MCF 10A (cell line): ENCODE measurements at regions not wholly inside any gene's neighbourhood (a gene's known extent, or its start where the extent isn't known, plus 50 kb on each side); places are given as distances from the start of the nearest gene placed in this dataset.

Experiments
- BruUV-seq: library from RNA; stranded (reverse); fragments of 400-500 nt; replicated peaks from 2 replicates; lab custom pipeline; 2021; lab: Mats Ljungman, UMichigan
- CTCF ChIA-PET: fragments of 300-600 bp; sonication (Branson Sonifier 250); formaldehyde crosslinking; extraction: SDS; loops from one replicate; lab custom pipeline; 2021; ENCODE audit warnings: antibody characterized with exemption, inconsistent platforms; lab: Yijun Ruan, JAX
- POLR2A ChIA-PET: fragments of 300-600, 350-650 bp; sonication (Branson Sonifier 250); formaldehyde crosslinking; extraction: SDS; loops from one replicate; lab custom pipeline; 2020; ENCODE audit warnings: antibody characterized with exemption, inconsistent platforms; lab: Yijun Ruan, JAX
- DNase-seq: peaks from one replicate; pipeline ENCODE4 v3.0.0-alpha.2; 2018; ENCODE audit not compliant: unreplicated experiment
- H3K27ac Mint-ChIP-seq: one replicate; pipeline ENCODE4 v1.8.0; 2022; ENCODE audit warnings: mild to moderate bottlenecking, low read depth, mixed read lengths; ENCODE audit not compliant: unreplicated experiment
- H3K27me3 Mint-ChIP-seq: one replicate; pipeline ENCODE4 v1.8.0; 2022; ENCODE audit warnings: mixed read lengths; ENCODE audit not compliant: insufficient read depth, unreplicated experiment
- H3K36me3 Mint-ChIP-seq: one replicate; pipeline ENCODE4 v1.8.0; 2022; ENCODE audit warnings: mild to moderate bottlenecking, moderate library complexity, mixed read lengths; ENCODE audit not compliant: insufficient read depth, unreplicated experiment
- H3K4me1 Mint-ChIP-seq: one replicate; pipeline ENCODE4 v1.8.0; 2022; ENCODE audit warnings: mixed read lengths; ENCODE audit not compliant: insufficient read depth, unreplicated experiment
- H3K4me3 Mint-ChIP-seq: one replicate; pipeline ENCODE4 v1.8.0; 2022; ENCODE audit warnings: mild to moderate bottlenecking, moderate library complexity, mixed read lengths; ENCODE audit not compliant: unreplicated experiment
- H3K9me3 Mint-ChIP-seq: one replicate; pipeline ENCODE4 v1.8.0; 2022; ENCODE audit warnings: mixed read lengths; ENCODE audit not compliant: unreplicated experiment
- intact Hi-C: fragments of 100-400 bp; cut with micrococcal nuclease; formaldehyde crosslinking; loops from 2 replicates; pipeline ENCODE4 v1.14.1; 2022
- TF ChIP-seq, protein P1 (sequence below): fragments of 200-600 bp; IDR thresholded peaks from one replicate; pipeline ENCODE4 v1.8.0; 2022; ENCODE audit warnings: antibody characterized with exemption, mild to moderate bottlenecking; ENCODE audit not compliant: unreplicated experiment

GRCh38 chr13:106028911-106029310, 506.6 kb downstream of the EFNB2 start:
- Mint-ChIP-seq H3K27me3 (no peaks in the 10 kb centered on the region), H3K4me3 (no peak overlapping the region), H3K4me1 (no peaks in the 10 kb centered on the region), H3K36me3 (no peaks in the 10 kb centered on the region), H3K27ac (no peak overlapping the region), H3K9me3 (no peaks in the 10 kb centered on the region)
- CTCF ChIA-PET = no interaction called here
- POLR2A ChIA-PET = no interaction called here
- DNase-seq = no peak
- no TSS peak for BruUV-seq
- intact Hi-C loops = no loop called here
- TF ChIP-seq, protein P1, sequence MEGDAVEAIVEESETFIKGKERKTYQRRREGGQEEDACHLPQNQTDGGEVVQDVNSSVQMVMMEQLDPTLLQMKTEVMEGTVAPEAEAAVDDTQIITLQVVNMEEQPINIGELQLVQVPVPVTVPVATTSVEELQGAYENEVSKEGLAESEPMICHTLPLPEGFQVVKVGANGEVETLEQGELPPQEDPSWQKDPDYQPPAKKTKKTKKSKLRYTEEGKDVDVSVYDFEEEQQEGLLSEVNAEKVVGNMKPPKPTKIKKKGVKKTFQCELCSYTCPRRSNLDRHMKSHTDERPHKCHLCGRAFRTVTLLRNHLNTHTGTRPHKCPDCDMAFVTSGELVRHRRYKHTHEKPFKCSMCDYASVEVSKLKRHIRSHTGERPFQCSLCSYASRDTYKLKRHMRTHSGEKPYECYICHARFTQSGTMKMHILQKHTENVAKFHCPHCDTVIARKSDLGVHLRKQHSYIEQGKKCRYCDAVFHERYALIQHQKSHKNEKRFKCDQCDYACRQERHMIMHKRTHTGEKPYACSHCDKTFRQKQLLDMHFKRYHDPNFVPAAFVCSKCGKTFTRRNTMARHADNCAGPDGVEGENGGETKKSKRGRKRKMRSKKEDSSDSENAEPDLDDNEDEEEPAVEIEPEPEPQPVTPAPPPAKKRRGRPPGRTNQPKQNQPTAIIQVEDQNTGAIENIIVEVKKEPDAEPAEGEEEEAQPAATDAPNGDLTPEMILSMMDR = no peak

DNA sequence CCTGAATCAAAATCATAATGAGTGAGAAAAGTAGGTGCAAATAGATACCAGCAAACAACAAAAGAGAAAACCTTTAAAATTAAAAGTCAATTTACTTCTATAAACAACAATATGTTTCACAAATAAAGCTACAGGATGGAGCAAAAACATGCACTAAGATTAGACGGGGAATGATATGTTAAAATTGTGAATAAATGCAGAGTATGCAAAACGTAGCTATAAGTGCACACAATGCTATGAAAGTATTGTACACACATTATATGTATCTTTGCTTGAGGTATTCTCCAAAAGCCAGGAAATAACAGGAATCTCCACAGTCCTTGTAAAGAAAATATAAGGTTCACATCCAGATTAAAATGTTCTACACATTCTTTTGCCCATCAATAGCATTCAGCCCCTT, 523.9 kb downstream of the EFNB2 start:
- Mint-ChIP-seq H3K9me3 (peaks cover 7% of the 10 kb centered on the region), H3K4me3 (no peak overlapping the region), H3K27me3 (no peaks in the 10 kb centered on the region), H3K27ac (no peak overlapping the region), H3K36me3 (no peaks in the 10 kb centered on the region), H3K4me1 (no peaks in the 10 kb centered on the region)
- ChIA-PET POLR2A (interaction anchor here (0.7 to 0.9 kb wide), 2 partner anchors 10 to 25 kb away, joined by 3 read pairs; no protein-coding TSS in a partner anchor), CTCF (no interaction called here)
- BruUV-seq = no TSS peak
- intact Hi-C loops = no loop called here
- no peak for DNase-seq
- TF ChIP-seq, protein P1 = no peak

- intact Hi-C loops = no loop called here
- Mint-ChIP-seq H3K4me3 (no peak overlapping the region), H3K9me3 (peaks cover 7% of the 10 kb centered on the region), H3K4me1 (no peaks in the 10 kb centered on the region), H3K36me3 (no peaks in the 10 kb centered on the region), H3K27me3 (no peaks in the 10 kb centered on the region), H3K27ac (no peak overlapping the region)
- TF ChIP-seq, protein P1 = no peak
- DNase-seq = no peak
- BruUV-seq = no TSS peak
- ChIA-PET POLR2A (interaction anchor here (0.7 to 0.9 kb wide), 2 partner anchors 10 to 25 kb away, joined by 3 read pairs; no protein-coding TSS in a partner anchor), CTCF (no interaction called here)
Observed at GRCh38 chr13:106010836-106011235, 524.6 kb downstream of the EFNB2 start.

DNA sequence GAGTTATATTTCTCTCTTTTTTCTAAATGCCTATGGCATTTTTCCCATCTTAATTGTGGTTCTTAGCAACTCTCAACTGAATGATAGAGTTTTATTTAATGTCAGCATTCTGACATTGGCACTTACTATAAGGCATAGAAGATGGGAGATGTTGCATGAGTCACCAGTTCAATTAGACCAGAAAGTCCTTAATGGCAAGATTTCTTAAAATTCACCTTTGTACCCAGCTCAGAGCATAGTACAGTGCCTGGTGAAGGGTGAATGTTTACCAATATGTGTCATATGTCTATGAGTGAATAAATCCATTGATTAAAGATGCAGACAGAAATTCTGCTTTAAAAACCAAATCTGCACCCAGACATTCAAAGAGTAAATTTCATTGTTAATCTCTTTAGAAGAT, 526.9 kb downstream of the EFNB2 start:
- H3K27ac Mint-ChIP-seq = no peak overlapping the region
- H3K4me3 Mint-ChIP-seq = no peak overlapping the region
- no peaks in the 10 kb centered on the region for H3K36me3 Mint-ChIP-seq
- no peak for DNase-seq
- H3K27me3 Mint-ChIP-seq = no peaks in the 10 kb centered on the region
- intact Hi-C loops = no loop called here
- H3K4me1 Mint-ChIP-seq = no peaks in the 10 kb centered on the region
- POLR2A ChIA-PET = interaction anchor here (0.7 kb wide), 1 partner anchor 10 kb away, joined by 3 read pairs; no protein-coding TSS in a partner anchor
- BruUV-seq = no TSS peak
- CTCF ChIA-PET = no interaction called here
- H3K9me3 Mint-ChIP-seq = peaks cover 7% of the 10 kb centered on the region
- TF ChIP-seq, protein P1 = no peak
